OCI-LY3 (cell line): ENCODE measurements at regions not wholly inside any gene's neighbourhood (a gene's known extent, or its start where the extent isn't known, plus 50 kb on each side); places are given as distances from the start of the nearest gene placed in this dataset.

Experiments
- H2AFZ ChIP-seq: fragments of 200-600, 300-600 bp; shearing (Covaris generic); 2 replicates; pipeline ENCODE4 v1.6.0; 2014; ENCODE audit warnings: antibody characterized with exemption, low read depth, low read length
- H3K27ac ChIP-seq: fragments of 200-600, 300-600 bp; sonication (generic); 2 replicates; pipeline ENCODE4 v1.5.1; 2014; ENCODE audit warnings: mild to moderate bottlenecking, low read length, moderate library complexity, mixed read lengths
- H3K27me3 ChIP-seq: fragments of 200-600, 300-600 bp; sonication (generic); 2 replicates; pipeline ENCODE4 v1.6.1; 2014; ENCODE audit warnings: low read depth, low read length, mixed read lengths
- H3K36me3 ChIP-seq: fragments of 200-600, 300-600 bp; sonication (generic); replicated peaks from 2 replicates; pipeline ENCODE3; 2014; ENCODE audit warnings: low read depth, low read length, mixed read lengths
- H3K4me1 ChIP-seq: fragments of 300-600, 200-600 bp; sonication (generic); 2 replicates; pipeline ENCODE4 v1.6.1; 2014; ENCODE audit warnings: low read length, mixed read lengths
- H3K4me2 ChIP-seq: fragments of 200-600, 300-600 bp; sonication (generic); 2 replicates; pipeline ENCODE4 v1.6.1; 2014; ENCODE audit warnings: low read length, mixed read lengths
- H3K4me3 ChIP-seq: fragments of 300-600, 200-600 bp; sonication (generic); 2 replicates; pipeline ENCODE4 v1.5.1; 2014; ENCODE audit warnings: antibody characterized with exemption, mild to moderate bottlenecking, low read length, moderate library complexity
- H3K79me2 ChIP-seq: fragments of 300-600, 200-600 bp; shearing (Covaris generic); 2 replicates; pipeline ENCODE4 v1.6.1; 2014; ENCODE audit warnings: mild to moderate bottlenecking, low read length, mixed read lengths
- H3K9ac ChIP-seq: fragments of 300-600, 200-600 bp; shearing (Covaris generic); 2 replicates; pipeline ENCODE4 v1.6.0; 2014; ENCODE audit warnings: mild to moderate bottlenecking, low read length, moderate library complexity
- H3K9me3 ChIP-seq: fragments of 200-600, 300-600 bp; shearing (Covaris generic); 2 replicates; pipeline ENCODE4 v1.6.1; 2014; ENCODE audit warnings: low read length, mixed read lengths; ENCODE audit not compliant: insufficient read depth
- H4K20me1 ChIP-seq: fragments of 200-600, 300-600 bp; sonication (generic); 2 replicates; pipeline ENCODE4 v1.6.1; 2016; ENCODE audit warnings: low read length, mixed read lengths; ENCODE audit not compliant: insufficient read depth
- CTCF ChIP-seq: fragments of 200-600, 300-600 bp; sonication (generic); IDR thresholded peaks from 2 replicates; pipeline ENCODE4 v1.5.1; 2014; ENCODE audit warnings: antibody characterized with exemption, low read length, low read depth
- EZH2phosphoT487 ChIP-seq: fragments of 200-600 bp; shearing (Covaris generic); IDR thresholded peaks from 2 replicates; pipeline ENCODE4 v1.6.1; 2018; ENCODE audit warnings: antibody characterized with exemption, mixed run types, low read depth

GRCh38 chr1:29653034-29653810 lies 416.9 kb downstream of the PTPRU start:
- H4K20me1 ChIP-seq = no peaks in the 10 kb centered on the region
- no peaks in the 10 kb centered on the region for H3K27me3 ChIP-seq
- H3K4me2 ChIP-seq = no peak overlapping the region
- no peaks in the 10 kb centered on the region for H3K4me1 ChIP-seq
- H3K9ac ChIP-seq = no peak overlapping the region
- H3K36me3 ChIP-seq = no peaks in the 10 kb centered on the region
- H2AFZ ChIP-seq = no peak overlapping the region
- no peaks in the 10 kb centered on the region for H3K79me2 ChIP-seq
- no peak for TF ChIP-seq CTCF
- TF ChIP-seq EZH2phosphoT487 = no peak
- no peak overlapping the region for H3K4me3 ChIP-seq
- H3K27ac ChIP-seq = no peak overlapping the region
- H3K9me3 ChIP-seq = no peaks in the 10 kb centered on the region

DNA sequence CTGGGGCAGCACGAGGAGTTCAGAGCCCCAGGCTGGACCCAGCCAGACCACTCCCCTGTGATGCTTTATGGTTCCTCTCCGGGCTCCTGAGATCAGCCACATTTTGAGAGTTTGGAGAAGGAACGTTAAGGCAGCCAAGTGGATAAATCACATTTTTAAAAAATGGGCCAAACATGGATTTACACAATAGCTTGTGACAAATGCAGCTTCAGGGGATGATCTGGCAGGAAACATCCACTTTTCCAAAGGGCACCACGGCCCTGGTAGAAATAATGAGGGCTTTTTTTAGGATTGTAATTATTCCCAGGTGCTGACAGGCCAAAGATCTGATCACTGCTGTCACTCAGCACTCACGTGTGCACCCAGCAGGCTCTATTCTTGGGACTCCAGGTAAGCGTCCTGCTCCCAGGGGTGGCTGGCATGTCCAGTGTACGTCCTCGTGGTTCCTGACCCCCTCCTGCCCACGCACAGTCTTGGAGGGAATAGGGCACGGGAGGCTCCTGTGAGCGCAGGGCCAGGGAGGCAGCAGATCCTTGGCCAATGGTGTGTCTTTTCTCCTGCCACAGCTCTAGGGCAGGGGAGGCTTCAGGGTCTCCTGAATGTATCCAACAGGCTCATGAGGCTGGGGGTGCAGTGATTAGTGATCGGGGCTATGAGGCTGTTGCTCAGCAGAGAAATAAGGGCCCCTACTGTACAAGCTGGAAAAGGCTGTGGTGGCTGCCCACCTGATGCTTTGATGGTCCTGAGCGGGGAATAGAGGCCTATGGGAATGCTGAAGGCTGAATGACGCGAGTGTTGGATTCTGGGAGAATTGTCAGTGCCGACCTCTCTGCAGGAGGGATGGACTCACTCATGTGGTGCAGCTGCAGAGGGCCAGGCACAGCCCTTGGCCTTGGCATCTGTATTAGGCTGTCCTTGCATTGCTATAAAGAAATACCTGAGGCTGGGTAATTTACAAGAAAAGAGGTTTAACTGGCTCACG lies 415.7 kb downstream of the PTPRU start:
- Histone ChIP-seq H3K27me3 (no peaks in the 10 kb centered on the region), H4K20me1 (no peaks in the 10 kb centered on the region), H3K9me3 (no peaks in the 10 kb centered on the region), H3K36me3 (no peaks in the 10 kb centered on the region), H3K27ac (no peak overlapping the region), H3K4me1 (no peaks in the 10 kb centered on the region), H2AFZ (no peak overlapping the region), H3K79me2 (no peaks in the 10 kb centered on the region), H3K4me3 (no peak overlapping the region), H3K4me2 (no peak overlapping the region), H3K9ac (no peak overlapping the region)
- TF ChIP-seq EZH2phosphoT487 (no peak), CTCF (no peak)

DNA sequence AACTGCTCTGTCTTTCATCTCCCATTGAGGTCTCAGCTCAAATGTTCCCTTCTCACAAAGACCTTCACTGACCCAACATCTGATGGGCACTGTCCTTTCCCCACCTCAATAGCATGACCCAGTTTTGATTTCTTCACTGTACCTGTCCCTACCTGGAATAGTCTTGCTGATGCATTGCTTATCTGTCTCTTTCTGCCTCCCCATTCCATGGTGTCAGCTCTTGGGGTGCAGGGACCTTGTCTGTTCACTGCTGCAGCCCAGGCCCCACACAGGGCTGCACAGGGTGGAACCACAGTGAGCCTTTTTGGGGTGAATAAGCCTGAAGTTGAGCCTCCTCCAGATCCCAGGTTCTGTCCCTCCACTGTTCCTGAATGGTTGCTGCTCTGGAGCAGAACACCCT lies 414.9 kb downstream of the PTPRU start:
- Histone ChIP-seq H2AFZ (no peak overlapping the region), H3K4me2 (no peak overlapping the region), H3K9me3 (no peaks in the 10 kb centered on the region), H3K4me3 (no peak overlapping the region), H4K20me1 (no peaks in the 10 kb centered on the region), H3K27me3 (no peaks in the 10 kb centered on the region), H3K4me1 (no peaks in the 10 kb centered on the region), H3K79me2 (no peaks in the 10 kb centered on the region), H3K36me3 (no peaks in the 10 kb centered on the region), H3K9ac (no peak overlapping the region), H3K27ac (no peak overlapping the region)
- TF ChIP-seq EZH2phosphoT487 (no peak), CTCF (no peak)

DNA sequence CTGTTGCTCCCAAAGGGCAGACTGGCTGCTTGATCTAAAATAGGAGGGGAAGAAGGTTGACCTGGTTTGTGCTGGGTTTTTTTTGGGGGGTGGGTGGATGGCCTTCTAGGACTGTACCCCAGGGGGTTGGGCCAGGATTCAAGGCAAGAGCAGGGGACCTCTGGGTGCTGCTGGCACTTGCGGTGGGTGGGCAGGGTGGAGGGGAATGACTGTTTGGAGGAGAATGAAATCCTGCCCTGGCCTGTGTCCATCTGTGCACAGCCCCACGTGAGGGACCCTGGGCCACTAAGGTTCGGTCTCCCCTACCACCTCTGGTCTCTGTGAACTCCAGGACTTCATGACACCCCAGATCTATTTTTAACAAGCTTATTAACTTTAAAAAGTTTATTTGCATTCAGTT lies 414.2 kb downstream of the PTPRU start:
- H3K27me3 ChIP-seq = no peaks in the 10 kb centered on the region
- H3K79me2 ChIP-seq = no peaks in the 10 kb centered on the region
- no peaks in the 10 kb centered on the region for H3K9me3 ChIP-seq
- H3K4me3 ChIP-seq = no peak overlapping the region
- H3K4me2 ChIP-seq = no peak overlapping the region
- no peaks in the 10 kb centered on the region for H4K20me1 ChIP-seq
- H3K27ac ChIP-seq = no peak overlapping the region
- H3K9ac ChIP-seq = no peak overlapping the region
- H3K4me1 ChIP-seq = no peaks in the 10 kb centered on the region
- TF ChIP-seq EZH2phosphoT487 (no peak), CTCF (no peak)
- no peak overlapping the region for H2AFZ ChIP-seq
- no peaks in the 10 kb centered on the region for H3K36me3 ChIP-seq
